ENCODE measurements at regions not wholly inside any gene's neighbourhood (a gene's known extent, or its start where the extent isn't known, plus 50 kb on each side); places are given as distances from the start of the nearest gene placed in this dataset.

DNA sequence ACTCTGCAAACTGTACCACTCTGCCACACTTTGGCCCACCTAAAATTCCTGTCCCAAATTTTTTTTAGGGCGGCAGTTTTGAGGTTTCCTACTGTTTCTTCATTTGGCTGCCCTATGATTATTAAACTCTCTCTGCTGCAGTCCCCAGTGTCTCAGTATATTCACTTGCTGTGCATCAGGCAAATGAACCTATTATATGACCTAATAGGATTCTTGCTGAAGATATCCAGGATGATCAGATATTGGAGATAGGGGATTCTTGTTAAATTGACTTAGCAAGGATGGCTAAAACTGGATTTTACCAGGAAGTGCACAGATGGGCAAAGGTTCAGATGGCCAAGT, 410.8 kb upstream of the DDI1 start:
- DNase-seq (ENCODE audit: low read depth): no peak
- Histone ChIP-seq H3K4me3 (ENCODE audit: low read depth, low read length) (no peak overlapping the region), H3K36me3 (ENCODE audit: control insufficient read depth, insufficient read depth, low read length) (no peaks in the 10 kb centered on the region), H3K27me3 (ENCODE audit: control insufficient read depth, insufficient read depth, low read length) (no peaks in the 10 kb centered on the region)
- TF ChIP-seq, protein P1, sequence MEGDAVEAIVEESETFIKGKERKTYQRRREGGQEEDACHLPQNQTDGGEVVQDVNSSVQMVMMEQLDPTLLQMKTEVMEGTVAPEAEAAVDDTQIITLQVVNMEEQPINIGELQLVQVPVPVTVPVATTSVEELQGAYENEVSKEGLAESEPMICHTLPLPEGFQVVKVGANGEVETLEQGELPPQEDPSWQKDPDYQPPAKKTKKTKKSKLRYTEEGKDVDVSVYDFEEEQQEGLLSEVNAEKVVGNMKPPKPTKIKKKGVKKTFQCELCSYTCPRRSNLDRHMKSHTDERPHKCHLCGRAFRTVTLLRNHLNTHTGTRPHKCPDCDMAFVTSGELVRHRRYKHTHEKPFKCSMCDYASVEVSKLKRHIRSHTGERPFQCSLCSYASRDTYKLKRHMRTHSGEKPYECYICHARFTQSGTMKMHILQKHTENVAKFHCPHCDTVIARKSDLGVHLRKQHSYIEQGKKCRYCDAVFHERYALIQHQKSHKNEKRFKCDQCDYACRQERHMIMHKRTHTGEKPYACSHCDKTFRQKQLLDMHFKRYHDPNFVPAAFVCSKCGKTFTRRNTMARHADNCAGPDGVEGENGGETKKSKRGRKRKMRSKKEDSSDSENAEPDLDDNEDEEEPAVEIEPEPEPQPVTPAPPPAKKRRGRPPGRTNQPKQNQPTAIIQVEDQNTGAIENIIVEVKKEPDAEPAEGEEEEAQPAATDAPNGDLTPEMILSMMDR (IDR thresholded peaks at IDR 0.05; ENCODE audit: insufficient read depth, low read depth, low read length): no peak
- ChIA-PET POLR2A (no interaction called here), CTCF (no interaction called here)

DNA sequence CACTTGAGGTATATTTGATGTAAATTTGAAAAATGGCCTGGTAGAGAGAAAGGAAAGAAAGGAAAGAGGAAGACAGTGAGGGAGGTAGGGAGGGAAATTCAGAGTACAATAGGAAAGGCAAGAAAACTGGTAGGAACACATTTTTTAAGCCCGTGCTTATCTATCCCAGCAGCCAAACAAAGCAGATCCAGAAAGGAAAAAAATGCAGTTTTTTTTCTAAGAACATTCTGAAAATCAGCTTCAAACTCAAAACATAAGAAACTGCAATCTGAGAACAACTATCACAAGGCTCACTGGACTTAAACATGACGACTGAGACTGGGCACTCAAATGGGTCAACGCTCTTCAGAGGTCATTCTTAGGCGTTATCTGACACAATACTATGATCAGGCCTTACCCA, 408.3 kb upstream of the DDI1 start:
- CTCF ChIA-PET: no interaction called here
- POLR2A ChIA-PET: no interaction called here
- no peaks in the 10 kb centered on the region for H3K27me3 ChIP-seq (ENCODE audit: control insufficient read depth, insufficient read depth, low read length)
- H3K4me3 ChIP-seq (ENCODE audit: low read depth, low read length): no peak overlapping the region
- H3K36me3 ChIP-seq (ENCODE audit: control insufficient read depth, insufficient read depth, low read length): no peaks in the 10 kb centered on the region
- DNase-seq (ENCODE audit: low read depth): no peak
- TF ChIP-seq, protein P1 (IDR thresholded peaks at IDR 0.05; ENCODE audit: insufficient read depth, low read depth, low read length): no peak

- no peak overlapping the region for H3K4me3 ChIP-seq (ENCODE audit: low read depth, low read length)
- DNase-seq (ENCODE audit: low read depth): no peak
- ChIA-PET POLR2A (no interaction called here), CTCF (interaction anchor here (1.0 kb wide), 1 partner anchor 9 kb away, joined by 4 read pairs; no protein-coding TSS in a partner anchor)
- H3K36me3 ChIP-seq (ENCODE audit: control insufficient read depth, insufficient read depth, low read length): no peaks in the 10 kb centered on the region
- TF ChIP-seq, protein P1 (IDR thresholded peaks at IDR 0.05; ENCODE audit: insufficient read depth, low read depth, low read length): no peak
- H3K27me3 ChIP-seq (ENCODE audit: control insufficient read depth, insufficient read depth, low read length): no peaks in the 10 kb centered on the region
These were observed 404.6 kb upstream of the DDI1 start for GRCh38 chr11:103631841-103632240.

DNA sequence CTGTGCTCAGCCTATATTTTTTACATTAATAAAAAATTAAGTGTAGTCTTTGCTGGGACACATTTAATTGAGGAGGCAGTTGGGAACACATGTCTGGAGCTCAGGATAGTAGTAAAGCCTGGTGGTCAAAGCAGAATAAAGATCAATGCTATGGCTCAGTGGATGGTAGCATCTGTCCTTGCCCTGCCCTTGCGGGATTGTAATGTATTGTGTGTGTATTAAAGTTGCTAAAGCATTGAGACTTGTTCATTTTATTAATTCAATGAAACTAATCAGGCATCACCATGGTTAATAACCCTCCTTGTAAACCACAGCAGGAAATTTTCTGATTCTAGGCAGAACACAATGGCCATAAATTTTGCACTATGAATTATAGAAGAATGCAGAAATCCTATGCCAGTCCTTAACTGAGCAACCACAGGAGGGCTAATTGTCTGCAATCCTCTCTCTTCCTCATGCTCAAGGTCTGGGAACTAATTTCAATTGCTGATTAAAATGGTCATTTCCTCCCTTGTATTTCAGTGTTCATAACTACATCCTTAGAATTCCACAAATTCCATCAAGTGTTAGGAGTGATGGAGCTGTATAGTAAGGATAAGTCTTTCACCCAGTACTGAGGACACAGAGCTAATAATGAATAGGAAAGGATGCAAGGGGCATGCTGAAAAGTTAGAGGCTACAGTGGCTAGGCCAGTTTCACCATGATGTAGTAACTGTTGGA, 403.2 kb upstream of the DDI1 start:
- TF ChIP-seq, protein P1 (IDR thresholded peaks at IDR 0.05; ENCODE audit: insufficient read depth, low read depth, low read length): peak; percentile 25; the same call in 1 of the 2 replicates
- POLR2A ChIA-PET: no interaction called here
- CTCF ChIA-PET: interaction anchor here (0.9 kb wide), 1 partner anchor 24 kb away, joined by 3 read pairs; no protein-coding TSS in a partner anchor
- Histone ChIP-seq H3K4me3 (ENCODE audit: low read depth, low read length) (no peak overlapping the region), H3K36me3 (ENCODE audit: control insufficient read depth, insufficient read depth, low read length) (no peaks in the 10 kb centered on the region), H3K27me3 (ENCODE audit: control insufficient read depth, insufficient read depth, low read length) (no peaks in the 10 kb centered on the region)
- peak; percentile 60 for DNase-seq (ENCODE audit: low read depth)

DNA sequence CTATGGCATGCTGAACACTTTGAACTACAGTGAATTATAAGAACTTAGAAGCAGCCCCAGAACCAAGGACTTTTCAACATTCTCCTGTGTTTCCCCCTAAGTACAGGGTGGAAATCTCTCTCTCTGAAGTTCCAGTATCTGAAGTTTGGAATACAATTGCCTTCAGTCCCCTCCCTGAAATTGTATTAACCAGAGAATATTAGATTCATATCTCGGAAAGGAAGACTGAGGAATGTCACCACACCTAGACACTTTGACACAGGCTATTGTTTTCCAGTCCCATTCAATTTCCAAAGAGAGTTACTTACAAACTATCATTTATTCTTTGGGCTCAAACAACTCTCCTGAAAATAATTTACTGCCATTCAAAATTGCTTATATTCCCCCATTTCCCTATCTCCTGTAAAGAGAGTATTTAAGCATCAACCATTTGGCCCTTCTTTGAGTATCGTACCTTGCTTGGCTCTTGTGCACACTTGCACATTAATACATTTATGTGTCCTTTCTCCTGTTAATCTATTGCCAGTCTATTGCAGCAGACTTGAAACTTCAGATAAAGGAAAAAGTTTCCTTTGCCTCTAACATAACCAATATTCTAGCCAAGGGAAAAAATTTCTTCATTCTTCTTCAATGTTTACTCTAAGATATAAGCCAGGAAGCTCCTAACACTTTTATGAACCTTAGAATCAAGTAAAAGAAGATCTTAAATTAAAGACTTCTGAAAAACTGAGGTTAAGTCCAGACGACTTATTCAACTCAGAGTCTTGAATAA, 402.4 kb upstream of the DDI1 start:
- no peak overlapping the region for H3K4me3 ChIP-seq (ENCODE audit: low read depth, low read length)
- no peaks in the 10 kb centered on the region for H3K27me3 ChIP-seq (ENCODE audit: control insufficient read depth, insufficient read depth, low read length)
- ChIA-PET POLR2A (no interaction called here), CTCF (interaction anchor here (0.9 kb wide), 1 partner anchor 24 kb away, joined by 3 read pairs; no protein-coding TSS in a partner anchor)
- no peaks in the 10 kb centered on the region for H3K36me3 ChIP-seq (ENCODE audit: control insufficient read depth, insufficient read depth, low read length)
- TF ChIP-seq, protein P1 (IDR thresholded peaks at IDR 0.05; ENCODE audit: insufficient read depth, low read depth, low read length): no peak
- no peak for DNase-seq (ENCODE audit: low read depth)
